ENCODE measurements at regions not wholly inside any gene's neighbourhood (a gene's known extent, or its start where the extent isn't known, plus 50 kb on each side); places are given as distances from the start of the nearest gene placed in this dataset.
A peak's percentile ranks its signal among the peaks of the same experiment; 100 is the strongest.

DNA sequence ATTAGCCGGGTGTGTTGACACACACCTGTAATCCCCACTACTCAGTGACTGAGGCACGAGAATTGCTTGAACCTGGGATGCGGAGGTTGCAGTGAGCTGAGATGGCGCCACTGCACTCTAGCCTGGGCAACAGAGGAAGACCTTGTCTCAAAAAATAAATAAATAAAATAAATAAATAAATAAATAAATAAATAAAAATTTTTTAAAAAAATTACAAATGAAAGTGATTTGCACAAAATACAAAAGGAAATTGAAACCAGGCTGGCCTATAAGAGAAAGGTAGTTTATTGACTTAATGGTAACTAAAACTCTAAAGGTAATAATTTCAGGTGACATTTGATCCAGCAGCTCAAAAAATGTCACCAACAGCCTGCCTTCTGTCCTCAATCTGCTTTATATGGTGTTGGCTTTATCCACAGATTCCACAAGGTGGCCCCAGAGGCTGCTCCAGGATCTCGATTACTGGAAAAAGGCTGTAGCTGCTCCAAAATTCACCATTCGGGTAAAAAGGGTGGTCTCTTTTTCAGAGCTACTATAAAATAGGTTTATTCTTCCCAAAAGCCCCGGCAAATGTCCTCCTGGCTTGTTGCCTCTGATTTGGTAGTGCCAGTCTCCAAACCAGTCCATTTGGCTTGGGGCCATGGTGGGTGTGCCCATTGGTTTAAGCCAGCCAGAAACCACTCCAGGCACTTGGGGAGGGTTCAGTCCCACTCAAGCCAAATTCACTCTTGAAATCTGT lies 61.4 kb upstream of the TRIM2 start:
- H3K9me3 ChIP-seq (replicated peaks in 1 of 3), result no peaks in the 10 kb centered on the region
- no peaks in the 10 kb centered on the region for H3K36me3 ChIP-seq (replicated peaks in 1 of 2)
- no peak overlapping the region for H3K4me3 ChIP-seq
- 34 to 46% (median 43%) methylated on average over 6 to 7 of the region's 7 CpGs for WGBS, 4 donors
- H3K4me1 ChIP-seq (replicated peaks in 1 of 2), result peaks cover 9 to 14% of the 10 kb centered on the region in 2 donors
- DNase-seq, result peak; percentile 72 to 88 (median 81)
- no peak for TF ChIP-seq POLR2A (IDR thresholded peaks at IDR 0.05)
- TF ChIP-seq, protein P1, sequence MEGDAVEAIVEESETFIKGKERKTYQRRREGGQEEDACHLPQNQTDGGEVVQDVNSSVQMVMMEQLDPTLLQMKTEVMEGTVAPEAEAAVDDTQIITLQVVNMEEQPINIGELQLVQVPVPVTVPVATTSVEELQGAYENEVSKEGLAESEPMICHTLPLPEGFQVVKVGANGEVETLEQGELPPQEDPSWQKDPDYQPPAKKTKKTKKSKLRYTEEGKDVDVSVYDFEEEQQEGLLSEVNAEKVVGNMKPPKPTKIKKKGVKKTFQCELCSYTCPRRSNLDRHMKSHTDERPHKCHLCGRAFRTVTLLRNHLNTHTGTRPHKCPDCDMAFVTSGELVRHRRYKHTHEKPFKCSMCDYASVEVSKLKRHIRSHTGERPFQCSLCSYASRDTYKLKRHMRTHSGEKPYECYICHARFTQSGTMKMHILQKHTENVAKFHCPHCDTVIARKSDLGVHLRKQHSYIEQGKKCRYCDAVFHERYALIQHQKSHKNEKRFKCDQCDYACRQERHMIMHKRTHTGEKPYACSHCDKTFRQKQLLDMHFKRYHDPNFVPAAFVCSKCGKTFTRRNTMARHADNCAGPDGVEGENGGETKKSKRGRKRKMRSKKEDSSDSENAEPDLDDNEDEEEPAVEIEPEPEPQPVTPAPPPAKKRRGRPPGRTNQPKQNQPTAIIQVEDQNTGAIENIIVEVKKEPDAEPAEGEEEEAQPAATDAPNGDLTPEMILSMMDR (IDR thresholded peaks at IDR 0.05), result peak; percentile 62 to 94 (median 88)
- H3K27me3 ChIP-seq, result no peaks in the 10 kb centered on the region
- peak overlapping the region in 1 of 5 donors; percentile 28 for H3K27ac ChIP-seq
- intact Hi-C loops (cut with DNase I), result loop anchor here (5.0 kb wide), 2 partner anchors 64 to 174 kb away; no protein-coding TSS in a partner anchor

DNA sequence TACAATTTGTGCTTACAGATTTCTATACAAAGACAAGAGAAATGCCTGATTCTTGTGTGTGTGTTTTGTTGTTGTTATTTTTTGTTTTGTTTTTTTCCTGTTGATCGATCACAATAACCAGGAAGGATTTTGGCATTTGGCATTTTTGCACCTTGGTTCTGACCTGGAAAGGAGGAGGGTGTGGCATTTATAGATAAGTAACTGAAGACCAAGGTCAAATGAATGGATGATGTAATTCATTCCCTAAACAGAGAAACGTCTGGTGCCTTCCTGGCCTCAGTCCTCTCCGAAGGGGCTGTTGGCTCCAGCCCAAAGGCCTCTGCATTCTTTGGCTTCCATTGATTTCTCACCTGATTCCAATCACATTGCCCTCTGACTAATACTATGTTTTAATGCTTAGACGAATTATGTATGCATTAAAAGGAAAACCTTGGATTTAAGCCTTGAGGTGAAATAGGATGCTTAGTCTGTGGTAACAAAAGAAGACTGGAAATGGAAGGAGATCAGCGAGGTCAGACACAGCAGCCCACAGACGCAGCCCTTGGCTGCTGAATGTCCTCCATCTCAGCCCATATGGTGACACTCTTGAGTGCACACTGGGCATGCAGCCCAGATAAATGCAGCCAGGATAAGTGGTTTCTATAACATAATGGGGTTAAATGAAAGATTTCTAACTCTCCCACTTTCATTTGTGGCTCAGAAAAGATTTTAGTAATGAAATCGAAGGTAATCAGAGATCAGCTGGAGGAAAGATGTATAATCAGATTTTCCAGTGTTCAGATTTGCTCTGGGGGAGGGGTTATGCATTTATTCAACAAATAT lies 60.5 kb upstream of the TRIM2 start:
- WGBS, 4 donors, result 19 to 23% (median 21%) methylated on average over 7 of the region's 7 CpGs
- Histone ChIP-seq H3K4me1 (replicated peaks in 1 of 2) (peaks cover 9 to 14% of the 10 kb centered on the region in 2 donors), H3K36me3 (replicated peaks in 1 of 2) (no peaks in the 10 kb centered on the region), H3K4me3 (no peak overlapping the region), H3K27me3 (no peaks in the 10 kb centered on the region), H3K27ac (peak overlapping the region in 2 of 5 donors; percentile 16 to 28), H3K9me3 (replicated peaks in 1 of 3) (no peaks in the 10 kb centered on the region)
- DNase-seq, result peak in 2 of 7 donors; percentile 34 to 35
- intact Hi-C loops (cut with DNase I), result loop anchor here (5.0 kb wide), 2 partner anchors 64 to 174 kb away; no protein-coding TSS in a partner anchor
- TF ChIP-seq, protein P1 (IDR thresholded peaks at IDR 0.05), result no peak
- TF ChIP-seq POLR2A (IDR thresholded peaks at IDR 0.05), result no peak

DNA sequence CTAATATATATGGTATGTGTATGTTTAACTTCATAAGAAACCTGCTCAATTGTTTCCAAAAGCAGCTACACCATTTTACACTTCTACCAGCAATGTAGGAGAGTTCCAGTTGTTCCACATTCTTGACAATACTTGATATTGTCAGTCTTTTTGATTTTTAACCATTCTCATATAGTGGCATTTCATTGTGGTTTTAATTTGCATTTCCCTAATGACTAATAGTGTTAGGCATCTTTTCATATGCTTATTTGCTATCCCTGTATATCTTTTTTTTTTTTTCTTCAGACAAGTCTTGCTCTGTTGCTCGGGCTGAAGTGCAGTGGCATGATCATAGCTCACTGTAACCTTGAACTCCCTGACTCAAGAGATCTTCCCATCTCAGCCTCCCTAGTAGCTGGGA lies 58.2 kb upstream of the TRIM2 start:
- Histone ChIP-seq H3K4me1 (replicated peaks in 1 of 2) (peaks cover 9 to 14% of the 10 kb centered on the region in 2 donors), H3K4me3 (no peak overlapping the region), H3K9me3 (replicated peaks in 1 of 3) (no peaks in the 10 kb centered on the region), H3K36me3 (replicated peaks in 1 of 2) (no peaks in the 10 kb centered on the region), H3K27me3 (no peaks in the 10 kb centered on the region), H3K27ac (no peak overlapping the region)
- DNase-seq, result no peak
- intact Hi-C loops (cut with DNase I), result no loop called here
- TF ChIP-seq, protein P1 (IDR thresholded peaks at IDR 0.05), result no peak
- WGBS, 4 donors, result 23 to 50% (median 38%) methylated on average over 1 of the region's 1 CpG

DNA sequence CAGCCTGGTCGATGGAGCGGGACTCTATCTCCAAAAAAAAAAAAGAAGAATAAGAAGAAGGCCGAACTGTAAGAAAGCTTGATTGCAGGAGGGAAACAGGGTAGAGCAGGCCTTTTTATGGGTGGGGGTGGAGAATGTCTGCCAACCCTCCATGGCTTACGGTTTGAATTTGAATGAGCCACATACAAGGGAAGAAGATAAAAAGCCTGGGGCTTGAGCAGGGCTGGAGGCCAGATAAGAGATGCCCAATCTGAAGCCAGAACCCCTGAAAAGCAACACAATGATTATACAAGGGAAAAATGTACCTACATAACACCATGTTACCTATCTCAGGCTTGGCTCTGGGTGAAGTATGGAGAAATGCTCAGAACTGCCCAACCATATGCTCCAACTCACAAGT lies 57.3 kb upstream of the TRIM2 start:
- peaks cover 9 to 14% of the 10 kb centered on the region in 2 donors for H3K4me1 ChIP-seq (replicated peaks in 1 of 2)
- no peaks in the 10 kb centered on the region for H3K9me3 ChIP-seq (replicated peaks in 1 of 3)
- WGBS, 4 donors, result 91 to 96% (median 91%) methylated on average over 4 of the region's 4 CpGs
- no peaks in the 10 kb centered on the region for H3K36me3 ChIP-seq (replicated peaks in 1 of 2)
- no peak for TF ChIP-seq POLR2A (IDR thresholded peaks at IDR 0.05)
- TF ChIP-seq, protein P1 (IDR thresholded peaks at IDR 0.05), result no peak
- intact Hi-C loops (cut with DNase I), result no loop called here
- no peak for DNase-seq
- H3K27me3 ChIP-seq, result no peaks in the 10 kb centered on the region
- no peak overlapping the region for H3K27ac ChIP-seq
- H3K4me3 ChIP-seq, result no peak overlapping the region

Measured in adrenal gland (tissue), 9 donors.